ENCODE measurements at regions not wholly inside any gene's neighbourhood (a gene's known extent, or its start where the extent isn't known, plus 50 kb on each side); places are given as distances from the start of the nearest gene placed in this dataset.

DNA sequence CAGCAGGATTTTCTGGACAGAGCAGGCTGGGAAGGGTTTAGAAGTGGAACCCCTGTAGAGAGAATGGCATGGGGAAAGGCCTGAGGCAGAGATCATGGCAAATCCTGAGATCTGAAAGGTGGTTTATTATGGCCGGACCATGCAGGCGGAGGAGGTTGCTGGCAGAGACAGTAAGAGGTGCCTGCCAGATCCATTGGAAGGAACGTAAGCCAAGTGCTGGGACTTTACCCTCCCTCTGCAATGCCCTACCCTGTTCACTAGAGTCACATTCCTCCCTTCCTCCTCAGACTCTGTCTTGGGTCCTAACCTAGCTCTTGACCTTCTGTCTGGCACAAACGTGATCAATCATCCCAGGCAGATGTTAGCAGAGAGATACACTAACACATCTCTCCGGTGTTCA is 66.4 kb upstream of the SLC22A23 start:
- H3K36me3 ChIP-seq = no peaks in the 10 kb centered on the region
- peaks cover 0 to 37% (median 0%) of the 10 kb centered on the region in 7 donors for H3K27me3 ChIP-seq (replicated peaks in 1 of 7)
- DNase-seq = no peak
- no peak overlapping the region for H3K27ac ChIP-seq
- no peak for TF ChIP-seq POLR2AphosphoS5 (IDR thresholded peaks at IDR 0.05)
- TF ChIP-seq POLR2A (IDR thresholded peaks at IDR 0.05) = no peak
- no peak for TF ChIP-seq CTCF (IDR thresholded peaks at IDR 0.05 in 8 of 11, conservative IDR thresholded peaks at IDR 0.05 in 3 of 11)
- no peak overlapping the region for H3K4me3 ChIP-seq
- H3K9me3 ChIP-seq = no peaks in the 10 kb centered on the region
- intact Hi-C loops (cut with DNase I; ENCODE audit: low total_unique reads) = no loop called here
- H3K4me1 ChIP-seq = no peaks in the 10 kb centered on the region
- WGBS, 5 donors = 81 to 89% (median 83%) methylated on average over 5 of the region's 5 CpGs

GRCh38 chr6:3522561-3523260 is 65.9 kb upstream of the SLC22A23 start:
- no peak for DNase-seq
- no peaks in the 10 kb centered on the region for H3K4me1 ChIP-seq
- H3K27me3 ChIP-seq (replicated peaks in 1 of 7) = peaks cover 0 to 43% (median 0%) of the 10 kb centered on the region in 7 donors
- WGBS, 5 donors = 63 to 88% (median 79%) methylated on average over 7 of the region's 7 CpGs
- H3K9me3 ChIP-seq = no peaks in the 10 kb centered on the region
- no peaks in the 10 kb centered on the region for H3K36me3 ChIP-seq
- intact Hi-C loops (cut with DNase I; ENCODE audit: low total_unique reads) = no loop called here
- TF ChIP-seq POLR2AphosphoS5 (IDR thresholded peaks at IDR 0.05) = no peak
- TF ChIP-seq POLR2A (IDR thresholded peaks at IDR 0.05) = no peak
- TF ChIP-seq CTCF (IDR thresholded peaks at IDR 0.05 in 8 of 11, conservative IDR thresholded peaks at IDR 0.05 in 3 of 11) = no peak
- H3K4me3 ChIP-seq = no peak overlapping the region
- no peak overlapping the region for H3K27ac ChIP-seq

- H3K9me3 ChIP-seq = no peaks in the 10 kb centered on the region
- TF ChIP-seq POLR2AphosphoS5 (IDR thresholded peaks at IDR 0.05) (no peak), CTCF (IDR thresholded peaks at IDR 0.05 in 8 of 11, conservative IDR thresholded peaks at IDR 0.05 in 3 of 11) (no peak), POLR2A (IDR thresholded peaks at IDR 0.05) (no peak)
- H3K27ac ChIP-seq = no peak overlapping the region
- peaks cover 0 to 44% (median 0%) of the 10 kb centered on the region in 7 donors for H3K27me3 ChIP-seq (replicated peaks in 1 of 7)
- no peaks in the 10 kb centered on the region for H3K36me3 ChIP-seq
- H3K4me1 ChIP-seq = no peaks in the 10 kb centered on the region
- intact Hi-C loops (cut with DNase I; ENCODE audit: low total_unique reads) = no loop called here
- DNase-seq = no peak
- no peak overlapping the region for H3K4me3 ChIP-seq
- 85 to 94% (median 89%) methylated on average over 10 of the region's 10 CpGs for WGBS, 5 donors
Observed at GRCh38 chr6:3520281-3521230, 63.7 kb upstream of the SLC22A23 start.

All from spleen (tissue), 11 donors.